Neural progenitor cell (in vitro differentiated cells): ENCODE measurements at regions not wholly inside any gene's neighbourhood (a gene's known extent, or its start where the extent isn't known, plus 50 kb on each side); places are given as distances from the start of the nearest gene placed in this dataset. TPM values are rescaled to one million over a fixed set of nuclear protein-coding genes. Genes with fewer than 3 reads are reported as not detected.

Experiments
- DNase-seq: peaks from one replicate; pipeline ENCODE4 v3.0.0-alpha.2; 2016; ENCODE audit warnings: low spot score
- H2AFZ ChIP-seq: fragments of 200-600 bp; sonication (generic); replicated peaks from 2 replicates; pipeline ENCODE4 v1.6.1; 2016; ENCODE audit warnings: antibody characterized with exemption
- H3F3A ChIP-seq: fragments of 200-600 bp; sonication (generic); 2 replicates; pipeline ENCODE4 v1.6.1; 2016; ENCODE audit warnings: antibody characterized with exemption, low read depth
- H3K27ac ChIP-seq: fragments of 200-600 bp; sonication (generic); 2 replicates; pipeline ENCODE4 v1.5.1; 2016; ENCODE audit warnings: mild to moderate bottlenecking
- H3K27me3 ChIP-seq: fragments of 200-600 bp; sonication (generic); 2 replicates; pipeline ENCODE4 v1.6.1; 2016; ENCODE audit warnings: mild to moderate bottlenecking, moderate library complexity
- H3K36me3 ChIP-seq: fragments of 200-600 bp; sonication (generic); 2 replicates; pipeline ENCODE4 v1.5.1; 2016
- H3K4me1 ChIP-seq: fragments of 200-600 bp; sonication (generic); 2 replicates; pipeline ENCODE4 v1.6.1; 2016; ENCODE audit warnings: mixed run types
- H3K4me2 ChIP-seq: fragments of 200-600 bp; sonication (generic); 2 replicates; pipeline ENCODE4 v1.6.1; 2016
- H3K4me3 ChIP-seq: fragments of 200-600 bp; sonication (generic); 2 replicates; pipeline ENCODE4 v1.5.1; 2016
- H3K79me2 ChIP-seq: fragments of 200-600 bp; sonication (generic); 2 replicates; pipeline ENCODE4 v1.6.1; 2016; ENCODE audit warnings: low read depth
- H3K9ac ChIP-seq: fragments of 200-600 bp; sonication (generic); 2 replicates; pipeline ENCODE4 v1.6.1; 2016
- H3K9me3 ChIP-seq: fragments of 200-600 bp; sonication (generic); 2 replicates; pipeline ENCODE4 v1.5.1; 2016; ENCODE audit warnings: low read depth
- H4K20me1 ChIP-seq: fragments of 200-600 bp; sonication (generic); 2 replicates; pipeline ENCODE4 v1.6.1; 2016; ENCODE audit warnings: low read depth
- H3K27ac Mint-ChIP-seq: 3 replicates; pipeline ENCODE4 v1.8.0; 2021; ENCODE audit warnings: mixed read lengths
- H3K27me3 Mint-ChIP-seq: 2 replicates; pipeline ENCODE4 v1.8.0; 2022; ENCODE audit warnings: low read depth, mild to moderate bottlenecking, inconsistent platforms, moderate library complexity, mixed read lengths; ENCODE audit not compliant: insufficient read depth
- H3K36me3 Mint-ChIP-seq: 3 replicates; pipeline ENCODE4 v1.8.0; 2021; ENCODE audit warnings: mixed read lengths
- H3K4me1 Mint-ChIP-seq: 3 replicates; pipeline ENCODE4 v1.8.0; 2021; ENCODE audit warnings: mixed read lengths
- H3K4me3 Mint-ChIP-seq: 3 replicates; pipeline ENCODE4 v1.8.0; 2021; ENCODE audit warnings: mild to moderate bottlenecking, moderate library complexity, mixed read lengths
- H3K9me3 Mint-ChIP-seq: 3 replicates; pipeline ENCODE4 v1.8.0; 2020; ENCODE audit warnings: mixed read lengths
- CTCF ChIP-seq: fragments of 200-600 bp; sonication (generic); IDR thresholded peaks from 2 replicates; pipeline ENCODE4 v1.5.1; 2017; ENCODE audit warnings: antibody characterized with exemption, mild to moderate bottlenecking
- EZH2 ChIP-seq: fragments of 200-600 bp; sonication (generic); IDR thresholded peaks from 2 replicates; pipeline ENCODE4 v1.6.1; 2017; ENCODE audit warnings: antibody characterized with exemption, mild to moderate bottlenecking, moderate library complexity
- EZH2phosphoT487 ChIP-seq: fragments of 200-600 bp; sonication (generic); IDR thresholded peaks from 2 replicates; pipeline ENCODE4 v1.6.1; 2017; ENCODE audit warnings: antibody characterized with exemption
- small RNA-seq: library from RNA; depleted of rRNA; stranded (forward); fragments of <200 nt; gene quantifications from one replicate; pipeline ENCODE3, GENCODE V24; 2015

GRCh38 chr6:26311385-26312095 lies 53.5 kb upstream of the BTN3A2 start:
- H3K9me3 ChIP-seq: no peaks in the 10 kb centered on the region
- peak; percentile 50 for DNase-seq
- TF ChIP-seq CTCF (no peak), EZH2phosphoT487 (no peak), EZH2 (no peak)
- no peak overlapping the region for H3K9ac ChIP-seq
- peak overlapping the region; percentile 81 for H2AFZ ChIP-seq
- Mint-ChIP-seq H3K36me3 (no peaks in the 10 kb centered on the region), H3K4me1 (peaks cover 17% of the 10 kb centered on the region), H3K4me3 (peak overlapping the region; percentile 94), H3K27ac (peak overlapping the region; percentile 92), H3K27me3 (peaks cover 23% of the 10 kb centered on the region), H3K9me3 (peaks cover 12% of the 10 kb centered on the region)
- peak overlapping the region; percentile 91 for H3K4me3 ChIP-seq
- no peaks in the 10 kb centered on the region for H3K27me3 ChIP-seq
- H3K4me2 ChIP-seq: peak overlapping the region; percentile 79
- H3K36me3 ChIP-seq: no peaks in the 10 kb centered on the region
- peaks cover 33% of the 10 kb centered on the region for H3F3A ChIP-seq
- no peaks in the 10 kb centered on the region for H3K79me2 ChIP-seq
- H3K27ac ChIP-seq: no peak overlapping the region
- peaks cover 3% of the 10 kb centered on the region for H4K20me1 ChIP-seq
- H3K4me1 ChIP-seq: no peaks in the 10 kb centered on the region

GRCh38 chr6:26312096-26312463 lies 52.9 kb upstream of the BTN3A2 start:
- Mint-ChIP-seq H3K9me3 (peaks cover 12% of the 10 kb centered on the region), H3K36me3 (no peaks in the 10 kb centered on the region), H3K4me1 (peaks cover 17% of the 10 kb centered on the region), H3K27me3 (peaks cover 23% of the 10 kb centered on the region), H3K27ac (peak overlapping the region; percentile 92), H3K4me3 (peak overlapping the region; percentile 94)
- Histone ChIP-seq H3K4me1 (no peaks in the 10 kb centered on the region), H3K4me2 (peak overlapping the region; percentile 79), H3K27ac (no peak overlapping the region), H3K9me3 (no peaks in the 10 kb centered on the region), H3K79me2 (no peaks in the 10 kb centered on the region), H4K20me1 (peaks cover 3% of the 10 kb centered on the region), H3K27me3 (no peaks in the 10 kb centered on the region), H3K4me3 (peak overlapping the region; percentile 91), H3F3A (peaks cover 33% of the 10 kb centered on the region), H3K36me3 (no peaks in the 10 kb centered on the region), H3K9ac (no peak overlapping the region), H2AFZ (peak overlapping the region; percentile 27)
- DNase-seq: no peak
- TF ChIP-seq CTCF (no peak), EZH2phosphoT487 (no peak), EZH2 (no peak)

DNA sequence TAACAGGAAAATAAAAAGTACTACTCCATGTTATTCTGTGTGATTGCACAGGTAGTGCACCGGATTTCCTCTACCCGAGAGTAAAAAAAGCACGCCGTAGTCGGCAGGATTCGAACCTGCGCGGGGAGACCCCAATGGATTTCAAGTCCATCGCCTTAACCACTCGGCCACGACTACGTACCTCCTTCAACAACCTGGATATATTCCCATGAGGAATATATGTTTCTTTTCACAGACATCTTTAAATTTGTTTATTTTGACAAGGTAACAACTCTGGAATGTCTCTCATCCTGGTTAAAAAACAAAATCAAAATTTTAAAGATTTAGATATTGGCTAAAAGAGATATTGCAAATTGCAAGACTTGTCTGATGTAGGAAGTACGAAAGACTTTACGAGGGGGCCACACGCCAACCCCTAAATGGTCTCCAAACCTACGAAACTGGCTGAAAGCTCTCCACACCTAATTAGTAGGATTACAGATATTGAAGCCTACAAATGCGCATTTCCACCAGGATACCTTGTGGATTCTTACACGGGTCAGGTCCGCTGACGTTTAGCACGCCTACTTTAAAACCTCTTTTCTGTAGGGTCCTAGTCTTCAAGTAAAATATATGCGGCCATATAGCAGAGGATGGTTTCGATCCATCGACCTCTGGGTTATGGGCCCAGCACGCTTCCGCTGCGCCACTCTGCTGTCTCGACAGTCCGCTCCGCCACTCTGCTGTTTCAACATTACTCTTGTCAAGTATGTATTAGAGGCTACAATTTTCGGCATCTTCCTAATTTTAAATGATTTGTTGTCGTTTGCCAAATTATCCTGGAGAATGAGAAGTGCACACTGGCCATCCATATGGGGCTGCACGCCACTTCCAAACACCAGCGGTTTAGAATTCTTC lies 52.2 kb upstream of the BTN3A2 start:
- no peaks in the 10 kb centered on the region for H3K4me1 ChIP-seq
- H3K36me3 ChIP-seq: no peaks in the 10 kb centered on the region
- H2AFZ ChIP-seq: peak overlapping the region; percentile 93
- Mint-ChIP-seq H3K9me3 (peaks cover 12% of the 10 kb centered on the region), H3K27me3 (peaks cover 23% of the 10 kb centered on the region), H3K4me1 (peaks cover 17% of the 10 kb centered on the region), H3K36me3 (no peaks in the 10 kb centered on the region), H3K27ac (peak overlapping the region; percentile 96), H3K4me3 (peak overlapping the region; percentile 94)
- TF ChIP-seq EZH2 (no peak), EZH2phosphoT487 (no peak), CTCF (no peak)
- no peaks in the 10 kb centered on the region for H3K27me3 ChIP-seq
- H3F3A ChIP-seq: peaks cover 33% of the 10 kb centered on the region
- H3K9me3 ChIP-seq: no peaks in the 10 kb centered on the region
- no peak overlapping the region for H3K9ac ChIP-seq
- no peaks in the 10 kb centered on the region for H3K79me2 ChIP-seq
- peak overlapping the region; percentile 79 for H3K4me2 ChIP-seq
- DNase-seq: peak; percentile 86
- no peak overlapping the region for H3K27ac ChIP-seq
- peak overlapping the region; percentile 91 for H3K4me3 ChIP-seq
- peaks cover 3% of the 10 kb centered on the region for H4K20me1 ChIP-seq

Small RNA genes in the stretch of these regions (small RNA-seq; reads per million reads assigned to genes)
- gene AL031777.2 (not detected), gene HIST1H2AD (1.9 reads per million, percentile 88 among the genes with 10 or more reads in this experiment), gene HIST1H2APS3 (not detected), gene HIST1H4G (not detected), gene LARP1P1 (not detected)
